Choroid plexus epithelial cell (primary cell): ENCODE measurements at regions not wholly inside any gene's neighbourhood (a gene's known extent, or its start where the extent isn't known, plus 50 kb on each side); places are given as distances from the start of the nearest gene placed in this dataset.

ENCODE experiments used
- DNase-seq: peaks from one replicate; pipeline ENCODE4 v3.0.0-alpha.2; 2010; ENCODE audit warnings: low read depth
- H3K4me3 ChIP-seq: 2 replicates; pipeline ENCODE4 v1.5.1; 2011; ENCODE audit warnings: low read depth, mild to moderate bottlenecking, control low read depth, low read length, moderate library complexity
- CTCF ChIP-seq: conservative IDR thresholded peaks from 2 replicates; pipeline ENCODE4 v1.5.1; 2011; ENCODE audit warnings: low read depth, mild to moderate bottlenecking, control low read depth, inconsistent platforms, low read length, moderate library complexity

- no peak overlapping the region for H3K4me3 ChIP-seq
- no peak for TF ChIP-seq CTCF
Observed at GRCh38 chr3:1734494-1735122, 364.1 kb upstream of the CNTN4 start.

GRCh38 chr3:1752205-1752604 is 346.5 kb upstream of the CNTN4 start:
- no peak for DNase-seq
- no peak for TF ChIP-seq CTCF

More at GRCh38 chr3:1734494-1735122, 364.1 kb upstream of the CNTN4 start:
- DNase-seq = no peak

GRCh38 chr3:1766384-1766783 is 332.3 kb upstream of the CNTN4 start:
- TF ChIP-seq CTCF = no peak
- H3K4me3 ChIP-seq = no peak overlapping the region
- no peak for DNase-seq

More at GRCh38 chr3:1752205-1752604, 346.5 kb upstream of the CNTN4 start:
- H3K4me3 ChIP-seq = no peak overlapping the region

- no peak overlapping the region for H3K4me3 ChIP-seq
- no peak for TF ChIP-seq CTCF
- no peak for DNase-seq
Observed at GRCh38 chr3:1773679-1774078, 325.0 kb upstream of the CNTN4 start.

GRCh38 chr3:1774597-1774996 is 324.1 kb upstream of the CNTN4 start:
- no peak overlapping the region for H3K4me3 ChIP-seq
- no peak for TF ChIP-seq CTCF
- no peak for DNase-seq

GRCh38 chr3:1775321-1775720 is 323.3 kb upstream of the CNTN4 start:
- no peak for DNase-seq
- no peak overlapping the region for H3K4me3 ChIP-seq
- no peak for TF ChIP-seq CTCF

GRCh38 chr3:1783995-1784394 is 314.7 kb upstream of the CNTN4 start:
- H3K4me3 ChIP-seq = no peak overlapping the region
- DNase-seq = no peak
- no peak for TF ChIP-seq CTCF
